Endothelial cell of umbilical vein (primary cell): ENCODE measurements at regions not wholly inside any gene's neighbourhood (a gene's known extent, or its start where the extent isn't known, plus 50 kb on each side); places are given as distances from the start of the nearest gene placed in this dataset.

ENCODE experiments used
- TF ChIP-seq, protein P1 (sequence below), 2 donors: IDR thresholded peaks; 1 replicate in 1 of 2; 2 replicates in 1 of 2; pipeline ENCODE4 v1.5.1; 2011; ENCODE audit warnings: low read length in 2 of 2, mild to moderate bottlenecking in 2 of 2, moderate library complexity in 2 of 2, control low read depth in 1 of 2, inconsistent platforms in 1 of 2, low read depth in 1 of 2; ENCODE audit not compliant: insufficient read depth in 1 of 2; ENCODE audit errors: extremely low read depth in 1 of 2
- TF ChIP-seq, protein P2 (sequence below): IDR thresholded peaks from 2 replicates; pipeline ENCODE4 v1.6.1; 2011; ENCODE audit not compliant: insufficient read depth, insufficient read length

DNA sequence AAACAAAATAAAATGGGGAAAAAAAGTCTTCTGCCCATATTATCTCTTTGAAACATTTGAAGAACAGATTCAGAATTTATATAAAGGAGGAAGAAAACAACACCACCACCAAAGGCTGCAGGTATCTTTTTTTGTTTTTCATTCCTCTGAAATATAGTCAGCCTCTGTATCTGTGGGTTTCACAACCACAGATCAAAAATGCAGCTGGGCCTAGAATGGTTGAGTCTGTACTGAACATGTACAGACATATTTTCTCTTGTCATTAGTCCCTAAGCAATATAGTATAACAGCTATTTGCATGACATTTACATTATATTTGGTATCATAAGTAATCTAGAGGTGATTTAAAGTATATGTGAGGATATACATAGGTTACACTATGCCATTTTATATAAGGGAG is 559.7 kb upstream of the LRRN3 start:
- TF ChIP-seq, protein P1, sequence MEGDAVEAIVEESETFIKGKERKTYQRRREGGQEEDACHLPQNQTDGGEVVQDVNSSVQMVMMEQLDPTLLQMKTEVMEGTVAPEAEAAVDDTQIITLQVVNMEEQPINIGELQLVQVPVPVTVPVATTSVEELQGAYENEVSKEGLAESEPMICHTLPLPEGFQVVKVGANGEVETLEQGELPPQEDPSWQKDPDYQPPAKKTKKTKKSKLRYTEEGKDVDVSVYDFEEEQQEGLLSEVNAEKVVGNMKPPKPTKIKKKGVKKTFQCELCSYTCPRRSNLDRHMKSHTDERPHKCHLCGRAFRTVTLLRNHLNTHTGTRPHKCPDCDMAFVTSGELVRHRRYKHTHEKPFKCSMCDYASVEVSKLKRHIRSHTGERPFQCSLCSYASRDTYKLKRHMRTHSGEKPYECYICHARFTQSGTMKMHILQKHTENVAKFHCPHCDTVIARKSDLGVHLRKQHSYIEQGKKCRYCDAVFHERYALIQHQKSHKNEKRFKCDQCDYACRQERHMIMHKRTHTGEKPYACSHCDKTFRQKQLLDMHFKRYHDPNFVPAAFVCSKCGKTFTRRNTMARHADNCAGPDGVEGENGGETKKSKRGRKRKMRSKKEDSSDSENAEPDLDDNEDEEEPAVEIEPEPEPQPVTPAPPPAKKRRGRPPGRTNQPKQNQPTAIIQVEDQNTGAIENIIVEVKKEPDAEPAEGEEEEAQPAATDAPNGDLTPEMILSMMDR (IDR thresholded peaks at IDR 0.05; ENCODE audit: extremely low read depth in 1 of 2, insufficient read depth in 1 of 2, low read depth in 1 of 2, low read length in 2 of 2): no peak
- TF ChIP-seq, protein P2, sequence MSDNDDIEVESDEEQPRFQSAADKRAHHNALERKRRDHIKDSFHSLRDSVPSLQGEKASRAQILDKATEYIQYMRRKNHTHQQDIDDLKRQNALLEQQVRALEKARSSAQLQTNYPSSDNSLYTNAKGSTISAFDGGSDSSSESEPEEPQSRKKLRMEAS: no peak
